NCI-H2081 treated with DMSO at 0.1 percent for 48 hours (cell line): ENCODE measurements at regions not wholly inside any gene's neighbourhood (a gene's known extent, or its start where the extent isn't known, plus 50 kb on each side); places are given as distances from the start of the nearest gene placed in this dataset.
A peak's percentile ranks its signal among the peaks of the same experiment; 100 is the strongest.
"Not testable (repeated sequence)": the region's sequence is repeated elsewhere in the genome, so short reads cannot be mapped to it uniquely, and the experiment has no call there.

Experiments
- DNase-seq: peaks from one replicate; lab custom pipeline; 2025; lab: John Stamatoyannopoulos, UW

DNA sequence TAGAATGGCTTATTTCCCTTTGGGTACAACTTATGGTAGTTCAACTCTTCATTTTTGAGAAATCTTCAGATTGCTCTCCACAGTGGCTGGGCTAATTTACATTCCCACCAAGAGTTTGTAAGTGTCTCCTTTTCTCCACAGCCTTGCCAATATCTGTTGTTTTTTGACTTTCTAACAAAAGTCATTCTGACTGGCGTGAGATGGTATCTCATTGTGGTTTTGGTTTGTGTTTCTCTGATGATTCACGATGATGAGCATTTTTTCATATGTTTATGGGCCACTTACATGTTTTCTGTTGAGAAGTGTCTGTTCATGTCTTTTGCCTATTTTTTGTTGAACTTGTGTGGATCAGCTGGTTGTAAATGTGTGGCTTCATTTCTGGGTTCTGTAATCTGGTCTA lies 871.0 kb downstream of the EPHA4 start:
- DNase-seq = no peak

DNA sequence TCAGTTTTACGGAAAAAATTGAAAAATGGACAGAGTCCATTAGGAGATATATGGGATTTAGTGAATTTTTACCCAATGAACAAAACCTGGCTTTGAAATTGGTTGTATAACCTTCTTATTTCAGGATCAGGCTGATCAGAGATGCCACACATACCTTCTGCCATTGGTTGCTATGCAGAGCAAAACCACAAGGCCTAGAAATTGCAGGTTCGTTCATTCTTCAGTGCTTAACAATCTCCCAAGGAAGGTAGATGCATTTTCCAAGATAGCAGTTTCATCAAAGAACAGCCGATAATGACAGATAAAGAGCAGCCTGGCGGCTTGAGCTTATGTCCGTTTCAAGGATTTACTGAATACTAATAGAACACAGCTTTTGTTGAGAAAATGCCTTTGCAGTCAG lies 868.8 kb downstream of the EPHA4 start:
- DNase-seq = no peak

- DNase-seq = no peak
These were observed 868.0 kb downstream of the EPHA4 start for GRCh38 chr2:220704081-220704480.

DNA sequence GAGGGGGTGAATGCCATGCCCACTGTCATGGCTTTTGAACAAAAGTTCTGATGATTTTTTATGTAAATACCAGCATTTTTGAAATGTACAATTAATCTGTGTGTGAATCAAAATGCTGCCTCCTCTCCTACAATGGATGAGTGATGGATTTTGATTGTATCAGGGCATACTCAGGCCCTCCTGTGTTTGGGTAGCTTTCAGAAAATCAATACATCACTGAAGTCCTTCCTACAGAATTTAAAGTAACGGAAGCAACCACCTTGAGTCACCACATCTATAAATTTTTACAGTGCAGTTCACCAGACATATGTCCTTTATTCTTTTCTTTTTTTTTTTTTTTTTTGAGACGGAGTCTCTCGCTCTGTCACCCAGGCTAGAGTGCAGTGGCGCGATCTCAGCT lies 867.3 kb downstream of the EPHA4 start:
- no peak for DNase-seq

- DNase-seq = no peak
These were observed 866.4 kb downstream of the EPHA4 start for GRCh38 chr2:220705678-220706077.

- DNase-seq = no peak
These were observed 864.8 kb downstream of the EPHA4 start for GRCh38 chr2:220707261-220707660.

DNA sequence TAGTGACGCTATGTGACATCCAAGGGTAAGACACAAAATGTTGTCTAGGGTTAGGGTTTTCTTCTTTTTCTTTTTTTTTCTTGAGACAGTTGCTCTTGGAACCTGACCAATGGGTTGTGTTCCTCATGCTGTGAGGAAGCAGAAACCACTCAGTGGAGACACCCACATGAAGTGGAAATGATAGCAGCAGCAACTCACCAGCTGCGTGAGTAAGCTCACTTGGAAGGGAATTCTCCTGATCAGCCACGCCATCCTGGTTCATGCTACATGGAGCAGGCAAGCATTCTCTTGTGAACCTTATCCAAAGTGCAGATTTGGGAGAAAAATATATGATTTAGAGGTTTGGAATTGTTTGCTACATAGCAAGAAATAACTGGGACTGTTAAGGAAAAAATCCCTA lies 863.7 kb downstream of the EPHA4 start:
- no peak for DNase-seq

- DNase-seq = no peak
These were observed 854.8 kb downstream of the EPHA4 start for GRCh38 chr2:220717283-220717682.

DNA sequence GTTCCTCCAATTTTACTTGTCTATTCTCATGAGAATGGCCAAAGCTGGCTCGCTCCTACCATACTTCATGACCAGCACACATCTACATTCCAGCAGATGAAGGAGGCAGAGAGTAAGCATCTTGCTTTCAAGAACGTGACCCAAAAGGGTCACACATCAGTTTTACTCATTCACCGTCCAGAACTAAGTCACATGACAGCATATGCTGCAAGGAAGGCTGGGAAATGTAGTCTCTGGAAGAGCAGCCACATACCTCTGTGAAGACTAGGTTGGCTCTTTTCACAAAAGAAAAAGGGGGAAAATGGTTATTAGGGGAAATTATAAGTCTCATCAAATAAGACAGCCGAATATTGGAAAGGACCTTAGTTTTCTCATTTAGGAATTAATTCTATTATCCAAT lies 835.3 kb downstream of the EPHA4 start:
- DNase-seq = no peak

GRCh38 chr2:220743203-220743602 lies 828.9 kb downstream of the EPHA4 start:
- DNase-seq = no peak

DNA sequence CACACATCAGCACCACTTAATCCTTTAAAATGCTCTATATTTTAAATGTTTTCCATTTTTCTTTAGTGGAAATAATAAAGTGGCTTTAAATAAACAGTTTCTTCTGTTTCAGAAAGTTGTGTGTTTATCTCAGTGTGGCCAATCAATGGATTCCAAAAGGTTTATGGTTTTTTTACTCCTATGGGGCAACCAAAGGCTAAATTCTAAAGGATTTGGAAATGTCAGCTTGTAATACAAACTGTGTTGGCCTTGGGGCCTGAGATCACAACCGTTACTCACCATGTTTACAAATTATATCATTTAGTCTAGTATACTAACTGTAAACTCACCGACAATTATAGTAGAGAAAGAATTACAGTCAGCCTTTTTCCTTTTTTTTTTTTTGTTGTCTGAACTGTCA lies 827.2 kb downstream of the EPHA4 start:
- DNase-seq = no peak

- no peak for DNase-seq
These were observed 826.4 kb downstream of the EPHA4 start for GRCh38 chr2:220745682-220746081.

DNA sequence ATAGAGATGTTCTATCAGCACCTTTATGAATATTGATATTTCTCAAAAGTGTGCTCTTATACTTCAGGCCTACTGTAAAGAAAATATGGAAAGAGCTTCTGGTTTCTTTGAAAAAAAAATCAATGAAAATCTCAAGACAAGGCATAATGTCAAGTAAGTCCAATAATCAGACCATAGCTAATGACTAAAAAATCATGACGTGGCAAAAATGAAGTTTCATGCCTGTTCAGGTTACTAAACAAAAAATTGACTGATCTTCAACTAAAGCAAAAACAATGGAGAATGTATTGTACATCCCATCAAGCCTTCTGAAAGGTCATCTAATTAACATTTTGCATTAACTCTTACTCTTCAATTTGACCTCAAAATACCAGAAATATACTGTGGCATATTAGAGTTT lies 824.4 kb downstream of the EPHA4 start:
- DNase-seq = no peak

DNA sequence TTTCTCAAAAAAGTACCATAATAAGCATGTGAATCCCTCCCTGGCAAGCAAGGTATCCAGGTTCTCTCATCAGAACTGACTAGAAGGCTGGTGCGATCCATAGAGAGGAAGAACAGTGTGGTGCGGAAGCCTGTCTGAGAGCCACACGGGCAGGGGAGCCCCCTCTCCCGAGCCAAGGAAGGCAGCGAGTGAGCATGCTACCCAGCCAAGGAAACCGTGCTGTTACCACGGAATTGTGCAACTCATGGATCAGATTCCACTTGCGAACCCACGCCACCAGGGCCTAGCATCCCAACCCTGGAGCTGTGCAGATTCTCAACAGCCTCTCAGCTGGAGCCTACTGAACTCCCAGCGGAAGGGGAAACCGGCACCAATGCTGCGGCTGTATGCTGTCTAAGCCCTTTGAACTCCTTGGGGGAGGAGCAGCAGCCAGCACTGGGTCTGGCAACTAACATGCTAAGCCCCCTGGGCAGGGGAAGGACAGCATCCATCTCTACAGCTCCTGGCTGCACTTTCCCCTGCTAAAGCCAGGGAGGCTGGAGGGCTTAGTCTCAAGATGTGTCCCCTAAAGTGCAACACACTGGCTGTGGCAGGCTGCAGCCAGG lies 823.1 kb downstream of the EPHA4 start:
- DNase-seq = no peak

DNA sequence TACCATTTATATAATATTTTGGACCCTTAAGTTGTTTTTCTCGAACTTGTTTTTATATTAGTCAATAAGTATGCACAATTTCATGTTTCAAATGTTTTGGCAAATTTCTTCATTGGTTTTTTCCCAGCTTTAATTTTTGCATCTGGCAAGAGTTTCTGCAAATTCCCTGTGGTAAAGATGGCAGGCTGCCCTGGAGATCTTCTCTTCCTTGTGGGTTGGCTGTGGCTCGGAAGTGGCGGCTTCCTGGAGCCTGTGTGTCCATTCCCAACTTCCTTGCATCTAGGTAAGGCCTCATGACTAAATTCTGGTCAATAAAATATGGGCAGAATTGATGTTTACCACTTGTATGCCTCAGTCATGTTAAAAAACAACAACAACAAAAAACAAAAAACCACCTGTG lies 818.6 kb downstream of the EPHA4 start:
- DNase-seq = no peak

DNA sequence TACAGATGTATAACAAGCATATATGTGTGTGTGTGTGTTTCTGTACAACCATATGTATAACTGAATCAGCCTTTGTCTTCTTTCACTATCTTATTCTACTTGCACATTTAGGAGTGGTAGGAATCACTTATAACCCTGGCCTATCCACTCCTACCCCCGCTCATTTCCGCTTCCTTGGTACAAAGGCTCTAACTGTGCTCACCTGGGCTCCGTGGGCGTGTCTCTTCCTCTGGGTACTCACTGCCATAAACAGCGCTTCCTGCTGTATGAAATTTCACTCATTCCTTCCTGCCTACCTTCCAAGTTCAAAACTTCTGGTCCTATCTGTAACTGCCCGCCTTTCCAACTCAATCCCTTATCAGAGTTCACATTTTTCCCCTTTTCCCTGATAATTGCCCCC lies 815.5 kb downstream of the EPHA4 start:
- DNase-seq = no peak

- DNase-seq = not testable (repeated sequence)
These were observed 813.7 kb downstream of the EPHA4 start for GRCh38 chr2:220758376-220758775.

DNA sequence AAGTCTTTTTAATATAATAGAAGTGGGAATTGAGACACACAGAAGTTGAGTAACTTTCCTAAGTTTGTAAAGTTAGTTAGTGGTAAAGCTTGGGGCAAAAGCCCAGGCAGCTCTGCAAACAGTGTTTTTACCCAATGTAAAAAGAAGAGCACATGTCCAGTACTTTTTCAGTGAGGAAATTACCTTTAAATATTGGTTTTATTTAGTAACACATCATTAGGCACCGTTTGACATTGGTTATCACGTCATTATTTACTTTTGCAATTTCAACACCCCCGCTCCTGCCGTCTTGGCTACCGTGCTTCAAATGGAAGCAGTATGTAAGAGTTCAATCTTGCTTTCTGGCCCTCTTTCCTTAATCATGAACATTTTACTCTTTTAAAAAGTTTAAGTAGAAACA lies 807.9 kb downstream of the EPHA4 start:
- DNase-seq = peak; percentile 65

DNA sequence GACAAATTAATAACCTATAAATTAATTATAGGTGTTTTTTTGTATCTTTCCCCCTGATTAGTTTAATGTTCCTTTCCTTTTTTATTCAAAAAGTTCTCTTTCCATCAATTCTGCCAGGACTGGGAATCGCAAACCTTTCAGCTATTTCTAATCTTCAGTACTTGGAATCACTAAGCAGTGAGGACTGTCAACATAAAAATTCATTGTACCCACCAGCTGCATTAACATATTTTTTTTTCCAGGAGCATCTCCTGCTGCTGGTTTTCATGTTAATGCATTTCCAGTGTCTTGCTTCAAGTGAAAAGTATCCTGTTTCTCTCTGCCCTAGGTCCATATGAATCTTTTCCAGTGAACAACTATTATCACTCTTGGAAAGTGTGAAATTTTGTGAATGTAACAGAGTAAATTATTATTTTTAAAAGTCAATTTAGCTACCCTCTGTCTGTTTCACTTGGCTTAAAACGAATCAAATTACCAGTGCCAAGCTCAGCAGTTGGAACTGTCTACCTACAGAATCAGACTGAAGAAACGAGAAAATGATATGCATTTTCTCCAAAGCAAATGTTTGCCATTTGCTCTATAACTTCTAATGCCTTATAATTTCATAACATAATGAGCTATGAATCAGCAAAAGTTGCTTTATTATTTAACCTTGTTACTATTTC lies 804.4 kb downstream of the EPHA4 start:
- no peak for DNase-seq

- no peak for DNase-seq
These were observed 796.1 kb downstream of the EPHA4 start for GRCh38 chr2:220775856-220776488.

GRCh38 chr2:220779076-220779475 lies 793.0 kb downstream of the EPHA4 start:
- not testable (repeated sequence) for DNase-seq

- DNase-seq = no peak
These were observed 792.6 kb downstream of the EPHA4 start for GRCh38 chr2:220779511-220779910.

DNA sequence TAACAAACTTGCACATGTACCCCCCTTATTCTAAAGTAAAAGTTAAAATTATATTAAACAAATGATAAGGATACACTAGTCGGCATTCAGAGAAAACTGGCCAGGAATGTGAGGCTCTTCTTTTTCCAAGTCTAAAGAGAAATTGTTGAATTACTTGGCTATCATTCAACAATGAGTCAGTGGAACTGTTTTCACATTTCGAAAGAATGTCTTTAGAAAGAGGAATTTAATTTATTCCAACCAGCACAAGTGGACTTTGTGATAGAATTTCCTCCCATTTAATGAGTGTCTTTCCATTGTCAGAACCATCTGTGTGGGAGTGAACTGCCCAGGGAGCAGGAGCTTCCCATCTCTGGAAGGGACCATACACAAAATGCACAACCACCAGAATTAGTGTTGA lies 792.2 kb downstream of the EPHA4 start:
- no peak for DNase-seq
